ENCODE measurements at regions not wholly inside any gene's neighbourhood (a gene's known extent, or its start where the extent isn't known, plus 50 kb on each side); places are given as distances from the start of the nearest gene placed in this dataset.

DNA sequence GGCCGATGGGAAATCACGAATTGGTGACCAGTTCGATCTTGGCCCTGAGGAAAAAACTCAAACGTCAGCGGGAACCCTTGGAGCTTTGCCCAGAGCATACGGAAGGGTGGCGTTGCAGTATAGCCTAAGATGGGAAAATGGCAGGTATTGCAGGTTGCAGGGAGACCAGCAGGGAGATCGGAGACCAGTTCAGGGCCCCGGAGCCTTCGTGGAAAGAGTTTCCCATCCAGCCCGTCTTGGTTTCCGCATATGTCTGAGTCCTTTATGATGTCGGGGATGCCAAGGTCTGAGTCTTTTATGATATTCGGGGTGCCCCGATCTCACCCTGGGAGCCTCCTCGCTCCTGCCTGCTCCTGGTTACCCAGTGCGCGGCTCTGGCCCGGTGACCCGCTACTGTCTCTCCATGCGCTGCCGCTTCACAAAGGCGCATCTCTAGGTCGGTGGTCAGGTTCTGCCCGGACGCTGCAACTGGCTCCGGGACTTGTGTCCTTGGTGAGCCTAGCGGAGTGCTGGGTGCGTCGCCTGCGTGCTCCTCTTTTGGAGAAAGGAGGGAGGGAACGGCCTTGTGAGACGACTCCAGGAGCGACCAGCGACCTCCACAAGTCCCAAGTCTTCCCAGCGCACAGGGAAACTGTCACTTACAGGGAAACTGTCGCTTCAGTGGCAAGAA, 94.2 kb downstream of the PRKAB2 start:
- POLR2A ChIA-PET, result no interaction called here
- TF ChIP-seq EZH2phosphoT487 (IDR thresholded peaks at IDR 0.05; ENCODE audit: borderline replicate concordance, low read depth, low read length), result no peak
- TF ChIP-seq, protein P1, sequence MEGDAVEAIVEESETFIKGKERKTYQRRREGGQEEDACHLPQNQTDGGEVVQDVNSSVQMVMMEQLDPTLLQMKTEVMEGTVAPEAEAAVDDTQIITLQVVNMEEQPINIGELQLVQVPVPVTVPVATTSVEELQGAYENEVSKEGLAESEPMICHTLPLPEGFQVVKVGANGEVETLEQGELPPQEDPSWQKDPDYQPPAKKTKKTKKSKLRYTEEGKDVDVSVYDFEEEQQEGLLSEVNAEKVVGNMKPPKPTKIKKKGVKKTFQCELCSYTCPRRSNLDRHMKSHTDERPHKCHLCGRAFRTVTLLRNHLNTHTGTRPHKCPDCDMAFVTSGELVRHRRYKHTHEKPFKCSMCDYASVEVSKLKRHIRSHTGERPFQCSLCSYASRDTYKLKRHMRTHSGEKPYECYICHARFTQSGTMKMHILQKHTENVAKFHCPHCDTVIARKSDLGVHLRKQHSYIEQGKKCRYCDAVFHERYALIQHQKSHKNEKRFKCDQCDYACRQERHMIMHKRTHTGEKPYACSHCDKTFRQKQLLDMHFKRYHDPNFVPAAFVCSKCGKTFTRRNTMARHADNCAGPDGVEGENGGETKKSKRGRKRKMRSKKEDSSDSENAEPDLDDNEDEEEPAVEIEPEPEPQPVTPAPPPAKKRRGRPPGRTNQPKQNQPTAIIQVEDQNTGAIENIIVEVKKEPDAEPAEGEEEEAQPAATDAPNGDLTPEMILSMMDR (conservative IDR thresholded peaks at IDR 0.05; ENCODE audit: low read length), result no peak
- no TSS peak for BruUV-seq (replicated peaks)
- Histone ChIP-seq H3K4me2 (ENCODE audit: low read length) (no peak overlapping the region), H3K4me1 (ENCODE audit: insufficient read depth, low read length, poor library complexity, severe bottlenecking) (peaks cover under 1% of the 10 kb centered on the region), H3K4me3 (ENCODE audit: low read depth, low read length, poor library complexity, severe bottlenecking) (no peak overlapping the region), H3K9me2 (ENCODE audit: insufficient read depth, low read length) (no peaks in the 10 kb centered on the region), H3K27ac (ENCODE audit: low read depth, low read length, poor library complexity, severe bottlenecking) (no peak overlapping the region), H3K79me2 (ENCODE audit: insufficient read depth, low read depth, low read length) (no peaks in the 10 kb centered on the region), H2AFZ (ENCODE audit: low read length) (no peak overlapping the region), H4K20me1 (ENCODE audit: insufficient read depth, low read length) (no peaks in the 10 kb centered on the region), H3K9me3 (ENCODE audit: low read length) (no peaks in the 10 kb centered on the region), H3K36me3 (ENCODE audit: insufficient read depth, low read length) (no peaks in the 10 kb centered on the region)
- intact Hi-C loops (cut with micrococcal nuclease; ENCODE audit: unreplicated experiment), result no loop called here
- DNase-seq (ENCODE audit: low spot score), result no peak
- CTCF ChIA-PET (ENCODE audit: unreplicated experiment), result no interaction called here

DNA sequence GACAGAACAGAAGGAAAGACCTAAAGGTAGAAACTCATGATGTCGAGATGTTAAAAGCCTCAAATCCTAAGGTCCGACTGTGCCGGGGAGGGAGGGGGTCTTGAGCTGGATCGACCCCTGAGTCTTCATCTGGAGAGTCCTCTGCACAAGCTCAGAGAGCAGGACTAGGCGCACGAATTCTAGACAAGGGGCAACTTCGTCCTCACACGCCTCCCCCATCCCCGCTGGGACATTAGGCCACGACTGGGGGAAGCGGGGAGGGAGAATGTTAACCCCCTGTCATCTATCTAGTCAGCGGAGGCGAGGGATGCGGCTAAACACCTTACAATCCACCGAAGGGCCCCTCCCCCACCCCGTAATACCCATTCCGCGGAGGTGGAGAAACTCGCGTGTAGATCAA, 94.7 kb downstream of the PRKAB2 start:
- no peaks in the 10 kb centered on the region for H4K20me1 ChIP-seq (ENCODE audit: insufficient read depth, low read length)
- no peaks in the 10 kb centered on the region for H3K79me2 ChIP-seq (ENCODE audit: insufficient read depth, low read depth, low read length)
- ChIA-PET POLR2A (no interaction called here), CTCF (ENCODE audit: unreplicated experiment) (no interaction called here)
- TF ChIP-seq, protein P1 (conservative IDR thresholded peaks at IDR 0.05; ENCODE audit: low read length), result no peak
- no peak for TF ChIP-seq EZH2phosphoT487 (IDR thresholded peaks at IDR 0.05; ENCODE audit: borderline replicate concordance, low read depth, low read length)
- H3K36me3 ChIP-seq (ENCODE audit: insufficient read depth, low read length), result no peaks in the 10 kb centered on the region
- intact Hi-C loops (cut with micrococcal nuclease; ENCODE audit: unreplicated experiment), result no loop called here
- H3K4me2 ChIP-seq (ENCODE audit: low read length), result no peak overlapping the region
- no TSS peak for BruUV-seq (replicated peaks)
- H3K4me1 ChIP-seq (ENCODE audit: insufficient read depth, low read length, poor library complexity, severe bottlenecking), result no peaks in the 10 kb centered on the region
- H3K4me3 ChIP-seq (ENCODE audit: low read depth, low read length, poor library complexity, severe bottlenecking), result no peak overlapping the region
- DNase-seq (ENCODE audit: low spot score), result no peak
- no peak overlapping the region for H3K27ac ChIP-seq (ENCODE audit: low read depth, low read length, poor library complexity, severe bottlenecking)
- H2AFZ ChIP-seq (ENCODE audit: low read length), result no peak overlapping the region
- no peaks in the 10 kb centered on the region for H3K9me3 ChIP-seq (ENCODE audit: low read length)
- no peaks in the 10 kb centered on the region for H3K9me2 ChIP-seq (ENCODE audit: insufficient read depth, low read length)

- no peak for DNase-seq (ENCODE audit: low spot score)
- Histone ChIP-seq H3K4me3 (ENCODE audit: low read depth, low read length, poor library complexity, severe bottlenecking) (no peak overlapping the region), H3K4me1 (ENCODE audit: insufficient read depth, low read length, poor library complexity, severe bottlenecking) (no peaks in the 10 kb centered on the region), H3K9me3 (ENCODE audit: low read length) (no peaks in the 10 kb centered on the region), H3K79me2 (ENCODE audit: insufficient read depth, low read depth, low read length) (no peaks in the 10 kb centered on the region), H2AFZ (ENCODE audit: low read length) (no peak overlapping the region), H3K9me2 (ENCODE audit: insufficient read depth, low read length) (no peaks in the 10 kb centered on the region), H3K36me3 (ENCODE audit: insufficient read depth, low read length) (no peaks in the 10 kb centered on the region), H4K20me1 (ENCODE audit: insufficient read depth, low read length) (no peaks in the 10 kb centered on the region), H3K27ac (ENCODE audit: low read depth, low read length, poor library complexity, severe bottlenecking) (no peak overlapping the region), H3K4me2 (ENCODE audit: low read length) (no peak overlapping the region)
- ChIA-PET CTCF (ENCODE audit: unreplicated experiment) (no interaction called here), POLR2A (no interaction called here)
- TF ChIP-seq EZH2phosphoT487 (IDR thresholded peaks at IDR 0.05; ENCODE audit: borderline replicate concordance, low read depth, low read length), result no peak
- TF ChIP-seq, protein P1 (conservative IDR thresholded peaks at IDR 0.05; ENCODE audit: low read length), result no peak
- no TSS peak for BruUV-seq (replicated peaks)
- intact Hi-C loops (cut with micrococcal nuclease; ENCODE audit: unreplicated experiment), result no loop called here
These were observed 95.2 kb downstream of the PRKAB2 start for GRCh38 chr1:147077081-147077480.

Data from OCI-LY7 (cell line).